ENCODE measurements at regions not wholly inside any gene's neighbourhood (a gene's known extent, or its start where the extent isn't known, plus 50 kb on each side); places are given as distances from the start of the nearest gene placed in this dataset.

GRCh38 chr2:22842205-22842869, 542.6 kb upstream of the KLHL29 start:
- H3K4me3 ChIP-seq (replicated peaks; ENCODE audit: low read depth, low read length): no peak overlapping the region
- DNase-seq (ENCODE audit: extremely low read depth, low read depth): no peak
- TF ChIP-seq, protein P1, sequence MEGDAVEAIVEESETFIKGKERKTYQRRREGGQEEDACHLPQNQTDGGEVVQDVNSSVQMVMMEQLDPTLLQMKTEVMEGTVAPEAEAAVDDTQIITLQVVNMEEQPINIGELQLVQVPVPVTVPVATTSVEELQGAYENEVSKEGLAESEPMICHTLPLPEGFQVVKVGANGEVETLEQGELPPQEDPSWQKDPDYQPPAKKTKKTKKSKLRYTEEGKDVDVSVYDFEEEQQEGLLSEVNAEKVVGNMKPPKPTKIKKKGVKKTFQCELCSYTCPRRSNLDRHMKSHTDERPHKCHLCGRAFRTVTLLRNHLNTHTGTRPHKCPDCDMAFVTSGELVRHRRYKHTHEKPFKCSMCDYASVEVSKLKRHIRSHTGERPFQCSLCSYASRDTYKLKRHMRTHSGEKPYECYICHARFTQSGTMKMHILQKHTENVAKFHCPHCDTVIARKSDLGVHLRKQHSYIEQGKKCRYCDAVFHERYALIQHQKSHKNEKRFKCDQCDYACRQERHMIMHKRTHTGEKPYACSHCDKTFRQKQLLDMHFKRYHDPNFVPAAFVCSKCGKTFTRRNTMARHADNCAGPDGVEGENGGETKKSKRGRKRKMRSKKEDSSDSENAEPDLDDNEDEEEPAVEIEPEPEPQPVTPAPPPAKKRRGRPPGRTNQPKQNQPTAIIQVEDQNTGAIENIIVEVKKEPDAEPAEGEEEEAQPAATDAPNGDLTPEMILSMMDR (IDR thresholded peaks at IDR 0.05; ENCODE audit: low read depth, low read length, missing control alignments): no peak

- DNase-seq (ENCODE audit: extremely low read depth, low read depth): no peak
- no peak overlapping the region for H3K4me3 ChIP-seq (replicated peaks; ENCODE audit: low read depth, low read length)
- TF ChIP-seq, protein P1 (IDR thresholded peaks at IDR 0.05; ENCODE audit: low read depth, low read length, missing control alignments): no peak
Observed at GRCh38 chr2:22843919-22844537, 541.0 kb upstream of the KLHL29 start.

DNA sequence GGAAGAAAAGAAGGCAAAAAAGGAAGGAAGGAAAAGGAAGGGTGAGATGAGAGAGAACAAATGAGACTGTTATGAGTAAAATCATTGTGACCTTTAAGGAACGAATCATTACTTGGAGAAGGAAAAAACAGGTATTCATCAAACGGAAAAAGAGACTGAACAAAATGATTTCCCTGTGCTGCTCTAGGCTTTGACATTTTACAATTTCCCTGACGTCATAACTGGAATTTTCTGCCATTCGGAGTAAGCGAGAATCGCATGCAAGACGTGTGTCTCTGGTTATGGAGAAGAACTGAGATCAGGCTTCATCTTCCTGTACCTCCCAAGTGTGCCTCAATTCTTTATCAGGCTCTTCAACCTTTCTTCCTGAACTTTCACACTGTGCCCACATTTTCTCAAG, 534.7 kb upstream of the KLHL29 start:
- DNase-seq (ENCODE audit: extremely low read depth, low read depth): no peak
- no peak overlapping the region for H3K4me3 ChIP-seq (replicated peaks; ENCODE audit: low read depth, low read length)
- TF ChIP-seq, protein P1 (IDR thresholded peaks at IDR 0.05; ENCODE audit: low read depth, low read length, missing control alignments): no peak

DNA sequence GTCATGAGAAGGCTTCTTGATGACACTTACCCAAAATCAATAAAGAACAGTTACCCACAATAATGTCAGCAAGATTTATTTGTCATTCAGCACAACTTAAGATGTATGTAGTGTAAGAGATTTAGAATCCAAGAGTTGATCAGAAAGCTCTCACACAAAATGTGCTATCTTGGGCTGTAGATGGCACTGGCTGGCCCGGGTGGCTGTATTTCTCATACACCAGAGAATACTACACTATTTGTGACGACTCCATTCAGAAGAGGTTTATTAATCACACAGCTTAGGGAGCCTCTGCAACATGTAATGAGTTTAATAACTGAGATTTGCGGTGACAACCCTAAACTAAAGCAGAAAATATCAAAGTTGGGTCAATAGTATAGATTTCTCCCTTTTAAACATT, 530.4 kb upstream of the KLHL29 start:
- no peak overlapping the region for H3K4me3 ChIP-seq (replicated peaks; ENCODE audit: low read depth, low read length)
- TF ChIP-seq, protein P1 (IDR thresholded peaks at IDR 0.05; ENCODE audit: low read depth, low read length, missing control alignments): no peak
- DNase-seq (ENCODE audit: extremely low read depth, low read depth): no peak

- TF ChIP-seq, protein P1 (IDR thresholded peaks at IDR 0.05; ENCODE audit: low read depth, low read length, missing control alignments): no peak
- DNase-seq (ENCODE audit: extremely low read depth, low read depth): no peak
- no peak overlapping the region for H3K4me3 ChIP-seq (replicated peaks; ENCODE audit: low read depth, low read length)
Observed at GRCh38 chr2:22855081-22855480, 529.9 kb upstream of the KLHL29 start.

DNA sequence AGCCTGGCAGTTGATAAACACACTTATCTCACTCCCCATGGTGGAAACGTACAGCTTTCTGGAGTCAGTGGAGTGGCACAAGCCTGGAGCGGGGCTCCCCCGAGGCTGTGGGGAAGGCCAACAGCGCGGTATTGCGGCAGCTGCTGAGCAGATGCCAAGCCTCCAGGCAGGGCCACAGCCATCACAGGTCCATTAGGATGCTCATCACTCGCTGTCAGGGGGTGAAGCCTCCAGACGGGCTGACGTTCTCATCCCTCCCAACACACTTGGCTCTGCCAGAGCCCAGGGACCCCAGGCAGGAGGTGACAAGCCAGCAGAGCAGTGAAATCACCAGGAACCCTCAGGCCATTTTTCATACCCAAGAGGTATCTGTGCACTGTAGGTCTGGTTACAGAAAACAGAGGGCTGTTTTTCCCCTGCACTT, 529.2 kb upstream of the KLHL29 start:
- no peak for DNase-seq (ENCODE audit: extremely low read depth, low read depth)
- TF ChIP-seq, protein P1 (IDR thresholded peaks at IDR 0.05; ENCODE audit: low read depth, low read length, missing control alignments): no peak
- no peak overlapping the region for H3K4me3 ChIP-seq (replicated peaks; ENCODE audit: low read depth, low read length)

Data from HFF-Myc (cell line).